ENCODE measurements at regions not wholly inside any gene's neighbourhood (a gene's known extent, or its start where the extent isn't known, plus 50 kb on each side); places are given as distances from the start of the nearest gene placed in this dataset.

- Histone ChIP-seq H3K18ac (ENCODE audit: low read depth, low read length) (no peak overlapping the region), H3K79me1 (ENCODE audit: low read depth in 1 of 2, low read length in 2 of 2) (no peaks in the 10 kb centered on the region), H3K27me3 (ENCODE audit: control insufficient read depth, insufficient read depth, low read length) (no peaks in the 10 kb centered on the region), H2BK15ac (ENCODE audit: low read depth, low read length) (no peak overlapping the region), H3K56ac (ENCODE audit: extremely low read depth, insufficient read depth, low read length) (no peak overlapping the region), H4K91ac (ENCODE audit: insufficient read depth, low read depth, low read length) (no peak overlapping the region), H3K14ac (replicated peaks; ENCODE audit: low read depth, low read length) (no peak overlapping the region), H3K9ac (ENCODE audit: low read depth, low read length) (no peak overlapping the region), H2AK9ac (replicated peaks; ENCODE audit: low read depth, low read length, poor library complexity) (no peak overlapping the region), H2BK120ac (ENCODE audit: low read depth, low read length) (no peak overlapping the region), H2AK5ac (ENCODE audit: low read depth, low read length) (no peak overlapping the region), H2BK20ac (ENCODE audit: low read depth, low read length) (no peak overlapping the region), H2AFZ (replicated peaks; ENCODE audit: low read length, poor library complexity) (no peak overlapping the region), H3K4me2 (ENCODE audit: low read depth, low read length) (no peak overlapping the region), H3K4me1 (ENCODE audit: control insufficient read depth, insufficient read depth, low read length) (no peaks in the 10 kb centered on the region), H3K9me3 (ENCODE audit: control insufficient read depth, insufficient read depth, low read length) (peaks cover 1% of the 10 kb centered on the region), H4K20me1 (ENCODE audit: insufficient read depth, low read length) (no peaks in the 10 kb centered on the region), H3K4ac (ENCODE audit: low read depth, low read length) (no peak overlapping the region), H3K4me3 (ENCODE audit: insufficient read depth, low read depth, low read length) (no peak overlapping the region), H3K23ac (ENCODE audit: low read depth, low read length) (no peak overlapping the region), H3K9me1 (ENCODE audit: insufficient read depth, low read length) (no peaks in the 10 kb centered on the region), H4K5ac (ENCODE audit: low read depth, low read length) (no peak overlapping the region), H3K27ac (ENCODE audit: insufficient read depth, low read length) (no peak overlapping the region), H4K8ac (ENCODE audit: low read depth in 2 of 2, low read length in 2 of 2) (no peak overlapping the region), H2BK5ac (ENCODE audit: low read depth, low read length, poor library complexity, severe bottlenecking) (no peak overlapping the region), H3K36me3 (ENCODE audit: control insufficient read depth, insufficient read depth, low read length) (no peaks in the 10 kb centered on the region)
- ATAC-seq (ENCODE audit: low read depth) (no peak), DNase-seq (no peak)
- no TSS peak for BruUV-seq (replicated peaks)
- CTCF ChIA-PET: interaction anchor here (0.7 kb wide), 1 partner anchor 667 kb away, joined by 4 read pairs; no protein-coding TSS in a partner anchor
- no CpG with 5 or more reads among the region's 5 CpGs for WGBS, 2 experiments (ENCODE audit: extremely low coverage in 2 of 2, insufficient read length in 1 of 2)
- POLR2A ChIA-PET (ENCODE audit: unreplicated experiment): no interaction called here
- dilution Hi-C loops (cut with HindIII; ENCODE audit: low sequenced_read_pairs, unreplicated experiment): no loop called here
- intact Hi-C loops (cut with micrococcal nuclease): no loop called here
- in situ Hi-C loops (cut with MboI; ENCODE audit: low sequenced_read_pairs): no loop called here
- no peak for TF ChIP-seq CTCF (conservative IDR thresholded peaks at IDR 0.05; ENCODE audit: low read depth, low read length)
- TF ChIP-seq FOS (IDR thresholded peaks at IDR 0.05; ENCODE audit: low read depth, low read length): no peak
- no peak for TF ChIP-seq SMC3 (IDR thresholded peaks at IDR 0.05; ENCODE audit: low read depth, low read length)
- no peak for TF ChIP-seq ELK1 (IDR thresholded peaks at IDR 0.05; ENCODE audit: borderline replicate concordance, low read depth, low read length)
These were observed 428.2 kb downstream of the BMP2 start for GRCh38 chr20:7195704-7196103.
